Renal cortex interstitium (tissue), 11 donors: ENCODE measurements at regions not wholly inside any gene's neighbourhood (a gene's known extent, or its start where the extent isn't known, plus 50 kb on each side); places are given as distances from the start of the nearest gene placed in this dataset.
A peak's percentile ranks its signal among the peaks of the same experiment; 100 is the strongest.

Experiments used
- DNase-seq, 11 donors: peaks; one replicate each; pipeline ENCODE4 v3.0.0-alpha.2; 2013; ENCODE audit warnings: low read depth in 9 of 11, low spot score in 4 of 11; ENCODE audit errors: extremely low read depth in 1 of 11

GRCh38 chr1:14017531-14017961 is 317.6 kb downstream of the PRDM2 start:
- peak in 8 of 11 donors; percentile 12 to 58 (median 48) for DNase-seq

DNA sequence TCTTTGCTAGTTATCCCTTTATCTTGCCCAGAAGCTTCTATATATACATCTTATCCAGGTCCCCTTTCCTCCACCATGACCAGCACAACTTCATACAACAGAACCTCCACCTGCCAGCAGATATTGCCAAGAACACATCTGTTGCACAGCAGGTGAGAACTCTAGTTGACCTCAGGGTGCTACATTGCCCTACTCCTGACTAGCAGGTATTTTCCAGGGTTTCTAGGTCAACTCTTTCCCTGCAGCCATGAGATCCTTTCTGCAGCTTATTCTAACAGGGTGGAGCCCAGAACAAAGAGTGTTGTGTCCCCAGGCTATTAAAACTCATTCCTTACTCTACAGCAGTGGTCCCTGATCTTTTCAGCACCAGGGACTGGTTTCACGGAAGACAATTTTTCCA is 319.5 kb downstream of the PRDM2 start:
- DNase-seq = no peak

- DNase-seq = no peak
Measured at GRCh38 chr1:14020006-14020405, 320.0 kb downstream of the PRDM2 start.

DNA sequence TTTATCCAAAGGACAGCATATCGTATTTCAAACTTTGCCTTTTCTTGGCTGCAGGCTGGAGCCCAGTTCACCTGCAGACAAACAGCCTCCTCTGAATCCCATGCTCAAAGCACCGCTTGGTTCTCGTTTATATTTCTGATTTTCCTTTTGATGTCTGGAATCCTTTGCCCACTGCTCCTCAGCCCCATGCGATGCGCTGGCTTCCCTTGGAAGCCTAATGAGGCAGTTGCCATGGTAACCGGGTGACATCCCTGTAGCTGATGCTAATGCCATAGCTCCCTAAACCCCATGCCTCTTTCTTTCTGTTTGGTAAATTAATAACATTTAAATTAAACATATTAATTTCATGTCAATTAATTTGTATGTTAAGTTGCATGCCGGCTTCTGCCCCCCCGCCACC is 327.1 kb downstream of the PRDM2 start:
- DNase-seq = no peak

DNA sequence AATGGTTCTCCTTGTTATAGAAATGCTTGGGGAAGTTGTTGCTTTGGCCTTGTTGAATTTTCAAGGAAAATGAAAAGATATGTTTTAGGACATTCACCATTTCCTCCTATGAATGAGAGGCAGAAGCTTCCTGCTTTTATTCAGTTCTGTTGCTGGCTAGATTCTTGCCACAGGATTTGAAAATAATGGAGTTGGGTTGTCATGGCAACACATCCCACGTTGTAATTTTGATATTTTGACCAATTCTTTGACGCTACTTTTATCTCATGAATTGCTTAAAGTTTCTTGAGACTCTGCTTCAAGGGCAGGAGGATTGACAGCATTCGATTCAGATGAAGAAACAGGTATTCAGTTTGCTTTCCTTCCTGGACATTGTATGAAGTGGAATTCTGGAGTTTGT is 331.5 kb downstream of the PRDM2 start:
- no peak for DNase-seq

DNA sequence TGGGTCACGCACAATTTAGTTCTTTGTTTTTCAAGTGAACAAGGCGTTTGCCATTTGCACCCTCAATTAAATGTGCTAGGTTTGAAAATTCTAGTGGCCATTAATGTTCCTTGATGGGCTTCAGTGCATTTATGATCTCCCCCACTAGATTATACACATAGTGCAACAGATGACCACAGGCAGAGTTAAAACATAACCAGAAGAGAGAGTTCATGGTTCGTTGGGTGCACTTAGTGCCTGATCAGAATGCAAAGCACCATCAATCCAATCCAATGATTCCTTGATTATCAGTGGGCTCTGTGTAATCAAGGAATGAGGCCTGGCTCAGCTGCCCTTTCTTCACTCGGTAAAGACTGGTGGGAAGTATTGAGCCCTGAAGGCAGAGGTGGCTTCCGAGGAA is 334.5 kb downstream of the PRDM2 start:
- DNase-seq = peak in 2 of 11 donors; percentile 12 to 22

- peak in 5 of 11 donors; percentile 10 to 38 (median 22) for DNase-seq
Measured at GRCh38 chr1:14037101-14037847, 337.3 kb downstream of the PRDM2 start.

DNA sequence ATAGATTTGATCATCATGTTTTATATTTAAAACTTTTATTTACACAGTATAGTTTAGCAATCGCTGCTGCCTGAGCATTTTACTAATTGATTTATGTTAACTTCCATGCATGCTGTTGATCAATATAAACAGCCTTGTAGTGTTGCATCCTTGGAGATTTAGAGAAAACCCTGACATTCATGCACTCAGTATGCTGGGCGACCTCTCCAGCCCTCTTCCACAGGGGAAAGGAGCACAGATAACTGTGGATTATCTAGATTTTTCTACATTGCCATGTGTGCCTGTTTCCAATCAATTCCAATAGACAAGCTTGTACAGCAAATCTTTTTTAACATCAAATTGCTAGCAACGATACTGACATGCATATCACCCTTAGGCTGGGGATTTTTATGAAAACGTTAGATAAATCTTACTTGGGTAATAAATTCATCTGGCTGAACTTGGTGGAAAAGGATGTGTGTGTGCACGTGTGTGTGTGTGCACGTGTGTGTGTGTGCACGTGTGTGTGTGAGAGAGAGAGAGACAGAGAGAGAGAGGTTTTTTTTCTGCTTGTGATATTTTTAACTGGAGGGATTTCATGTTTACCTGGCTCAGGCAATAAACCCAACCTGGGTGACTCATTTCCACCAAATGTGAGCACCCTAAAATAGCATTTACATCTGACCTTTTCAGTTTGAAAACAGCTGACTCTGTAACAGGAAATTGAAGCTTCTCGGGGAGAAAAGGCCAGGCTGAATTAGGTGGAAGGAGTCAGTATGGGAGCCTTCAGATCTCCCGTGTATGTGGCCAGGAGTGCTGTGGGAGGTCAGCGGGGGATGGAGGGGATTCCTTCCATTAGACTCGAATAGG is 339.8 kb downstream of the PRDM2 start:
- no peak for DNase-seq

- no peak for DNase-seq
Measured at GRCh38 chr1:14049965-14050364, 350.0 kb downstream of the PRDM2 start.

- DNase-seq = no peak
Measured at GRCh38 chr1:14055442-14056223, 355.6 kb downstream of the PRDM2 start.

DNA sequence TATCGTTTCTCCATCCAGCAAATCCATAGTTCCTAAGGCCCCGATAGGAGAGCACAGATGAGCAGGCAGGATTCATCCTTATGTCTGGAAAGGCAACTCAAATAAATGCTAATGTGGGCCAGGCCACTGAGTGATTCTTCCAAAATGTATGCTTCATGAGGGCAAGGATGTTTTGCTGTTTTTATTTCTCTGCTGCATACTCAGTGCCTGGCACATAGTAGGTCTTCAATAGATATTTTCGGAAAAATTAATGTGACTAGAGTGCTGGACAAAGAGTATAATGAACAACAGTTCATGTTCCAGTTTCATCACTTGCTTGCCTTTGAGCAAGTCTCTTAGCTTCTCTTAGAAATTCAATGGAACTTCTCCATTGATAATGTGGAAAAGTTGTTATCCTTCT is 357.7 kb downstream of the PRDM2 start:
- no peak for DNase-seq

DNA sequence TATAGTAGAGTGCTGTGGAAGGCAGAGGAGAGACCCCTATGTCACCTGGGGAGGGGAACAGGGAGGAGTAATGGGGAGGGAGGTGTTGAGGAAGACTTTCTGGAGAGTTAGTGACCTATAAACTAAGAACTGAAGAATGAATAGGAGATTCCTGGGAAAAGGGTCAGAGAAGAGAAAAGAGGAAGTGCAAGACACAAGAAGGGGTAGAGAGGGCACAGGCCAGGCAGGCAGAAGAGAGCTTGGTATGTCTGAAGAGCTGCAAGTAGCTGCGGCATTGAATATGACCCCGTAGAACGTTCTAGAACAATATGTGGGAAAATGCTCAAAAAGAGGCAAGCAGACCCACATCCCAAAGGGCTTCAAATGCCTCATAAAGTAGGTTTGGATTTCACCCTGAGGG is 361.2 kb downstream of the PRDM2 start:
- no peak for DNase-seq

- no peak for DNase-seq
Measured at GRCh38 chr1:14061722-14062121, 361.7 kb downstream of the PRDM2 start.

DNA sequence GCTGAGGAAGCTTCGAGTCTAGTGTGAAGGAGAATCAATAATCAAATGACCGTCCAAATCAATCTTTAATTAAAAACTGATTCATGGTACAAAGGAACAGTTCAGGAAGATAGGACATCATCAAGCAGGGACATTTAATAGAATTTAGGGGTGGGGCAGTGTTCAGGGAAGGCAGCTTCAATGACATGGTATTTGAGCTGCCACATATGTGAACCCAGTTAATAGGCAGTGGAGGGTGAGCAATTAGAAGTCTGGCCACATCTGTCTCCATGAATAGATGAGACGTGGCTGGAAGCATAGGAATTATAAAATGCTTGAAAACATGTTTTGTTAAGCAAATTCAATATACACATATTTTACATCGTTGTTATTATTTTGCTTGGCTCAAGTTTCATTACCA is 362.7 kb downstream of the PRDM2 start:
- DNase-seq = no peak

GRCh38 chr1:14064649-14065442 is 364.9 kb downstream of the PRDM2 start:
- DNase-seq = peak in 1 of 11 donors; percentile 17

- DNase-seq = no peak
Measured at GRCh38 chr1:14065486-14065885, 365.5 kb downstream of the PRDM2 start.

GRCh38 chr1:14067036-14067435 is 367.0 kb downstream of the PRDM2 start:
- DNase-seq = no peak

- no peak for DNase-seq
Measured at GRCh38 chr1:14067711-14068110, 367.7 kb downstream of the PRDM2 start.

DNA sequence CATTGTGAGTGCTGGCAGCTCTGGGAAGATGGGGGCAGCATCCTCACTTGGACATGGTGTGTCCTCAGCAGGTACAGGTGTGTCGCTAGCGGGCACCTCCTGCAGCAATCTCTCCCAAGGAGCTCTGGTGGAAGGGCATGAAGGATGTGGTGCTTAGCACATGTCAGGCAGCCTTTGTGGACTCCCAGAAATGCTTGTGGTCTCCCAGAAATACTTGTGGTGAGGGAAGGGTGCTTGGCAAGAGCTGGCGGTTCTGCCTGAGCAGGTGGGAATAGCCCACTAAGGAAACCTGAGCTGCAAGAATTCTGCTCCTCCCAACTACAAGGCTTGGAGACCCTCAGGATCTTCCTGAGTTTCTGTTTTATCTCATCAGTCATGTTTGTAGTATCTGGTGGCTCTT is 371.6 kb downstream of the PRDM2 start:
- DNase-seq = no peak
